Endodermal cell (in vitro differentiated cells): ENCODE measurements at regions not wholly inside any gene's neighbourhood (a gene's known extent, or its start where the extent isn't known, plus 50 kb on each side); places are given as distances from the start of the nearest gene placed in this dataset.

Experiments used
- DNase-seq: peaks from one replicate; pipeline ENCODE4 v3.0.0-alpha.2; 2017
- H3K27ac ChIP-seq: 2 replicates; pipeline ENCODE4 v1.5.1; 2013; ENCODE audit warnings: mild to moderate bottlenecking, low read depth, low read length, moderate library complexity
- H3K27me3 ChIP-seq: 2 replicates; pipeline ENCODE4 v1.6.1; 2013; ENCODE audit warnings: mild to moderate bottlenecking, low read length, moderate library complexity; ENCODE audit not compliant: insufficient read depth, control insufficient read depth, poor library complexity, severe bottlenecking
- H3K36me3 ChIP-seq: 2 replicates; pipeline ENCODE4 v1.7.0; 2013; ENCODE audit warnings: mild to moderate bottlenecking, low read length, moderate library complexity; ENCODE audit not compliant: control insufficient read depth, insufficient read depth
- H3K4me1 ChIP-seq: one replicate; pipeline ENCODE4 v1.7.0; 2013; ENCODE audit warnings: low read length; ENCODE audit not compliant: control insufficient read depth, insufficient read depth
- H3K4me3 ChIP-seq: 2 replicates; pipeline ENCODE4 v1.5.1; 2013; ENCODE audit warnings: mild to moderate bottlenecking, low read length, moderate library complexity
- H3K9ac ChIP-seq: 2 replicates; pipeline ENCODE4 v1.6.1; 2013; ENCODE audit warnings: mild to moderate bottlenecking, low read length, moderate library complexity; ENCODE audit not compliant: poor library complexity, severe bottlenecking; ENCODE audit errors: extremely low read depth
- H3K9me3 ChIP-seq: 2 replicates; pipeline ENCODE4 v1.6.1; 2013; ENCODE audit warnings: mild to moderate bottlenecking, low read length, moderate library complexity; ENCODE audit not compliant: control insufficient read depth
- H3K27ac Mint-ChIP-seq: 2 replicates; pipeline ENCODE4 v1.8.0; 2020; ENCODE audit warnings: mixed read lengths
- H3K27me3 Mint-ChIP-seq: 2 replicates; pipeline ENCODE4 v1.8.0; 2021; ENCODE audit warnings: mild to moderate bottlenecking, mixed read lengths; ENCODE audit not compliant: insufficient read depth
- H3K36me3 Mint-ChIP-seq: 2 replicates; pipeline ENCODE4 v1.8.0; 2020; ENCODE audit warnings: low read depth, mixed read lengths
- H3K4me1 Mint-ChIP-seq: 2 replicates; pipeline ENCODE4 v1.8.0; 2020; ENCODE audit warnings: mixed read lengths
- H3K4me3 Mint-ChIP-seq: 2 replicates; pipeline ENCODE4 v1.8.0; 2020; ENCODE audit warnings: mild to moderate bottlenecking, moderate library complexity, mixed read lengths
- H3K9me3 Mint-ChIP-seq: 2 replicates; pipeline ENCODE4 v1.8.0; 2020; ENCODE audit warnings: mild to moderate bottlenecking, mixed read lengths
- WGBS, 2 experiments: methylation state at CpG; one replicate each; pipeline versions ENCODE4 v1.1.5 to v1.1.7; 2013; ENCODE audit warnings: missing lambda C conversion rate in 2 of 2, mixed read lengths in 1 of 2; ENCODE audit not compliant: insufficient coverage in 1 of 2, insufficient read length in 1 of 2; 5-methylcytosine and 5-hydroxymethylcytosine counted together
- TF ChIP-seq, protein P1 (sequence below): fragments of 200-600 bp; sonication (generic); conservative IDR thresholded peaks from 2 replicates; pipeline ENCODE4 v1.5.0; 2021; ENCODE audit warnings: antibody characterized with exemption, mild to moderate bottlenecking

DNA sequence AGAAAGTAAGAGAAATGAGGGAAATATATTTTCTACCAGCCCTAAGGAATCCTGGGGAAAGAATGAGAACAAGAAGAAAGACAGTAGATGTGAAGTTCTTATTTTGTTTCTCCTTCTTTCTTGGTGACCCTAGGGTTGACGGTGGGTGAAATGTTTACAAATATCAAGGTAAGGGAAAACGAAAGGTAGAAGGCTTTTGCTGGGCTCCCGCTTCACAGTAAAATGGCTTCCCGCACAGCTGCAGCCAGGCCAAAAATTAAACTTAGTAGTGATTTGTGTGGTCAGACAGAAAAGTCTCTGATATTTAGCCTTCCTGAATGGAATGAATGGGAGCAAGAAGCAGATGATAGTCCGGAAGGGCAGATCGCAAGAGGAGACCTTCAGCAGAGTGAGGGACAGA, 99.1 kb upstream of the COL3A1 start:
- whole genome bisulfite sequencing, 2 experiments: 86 to 98% methylated on average over 5 to 6 of the region's 6 CpGs
- H3K4me1 Mint-ChIP-seq: no peaks in the 10 kb centered on the region
- TF ChIP-seq, protein P1, sequence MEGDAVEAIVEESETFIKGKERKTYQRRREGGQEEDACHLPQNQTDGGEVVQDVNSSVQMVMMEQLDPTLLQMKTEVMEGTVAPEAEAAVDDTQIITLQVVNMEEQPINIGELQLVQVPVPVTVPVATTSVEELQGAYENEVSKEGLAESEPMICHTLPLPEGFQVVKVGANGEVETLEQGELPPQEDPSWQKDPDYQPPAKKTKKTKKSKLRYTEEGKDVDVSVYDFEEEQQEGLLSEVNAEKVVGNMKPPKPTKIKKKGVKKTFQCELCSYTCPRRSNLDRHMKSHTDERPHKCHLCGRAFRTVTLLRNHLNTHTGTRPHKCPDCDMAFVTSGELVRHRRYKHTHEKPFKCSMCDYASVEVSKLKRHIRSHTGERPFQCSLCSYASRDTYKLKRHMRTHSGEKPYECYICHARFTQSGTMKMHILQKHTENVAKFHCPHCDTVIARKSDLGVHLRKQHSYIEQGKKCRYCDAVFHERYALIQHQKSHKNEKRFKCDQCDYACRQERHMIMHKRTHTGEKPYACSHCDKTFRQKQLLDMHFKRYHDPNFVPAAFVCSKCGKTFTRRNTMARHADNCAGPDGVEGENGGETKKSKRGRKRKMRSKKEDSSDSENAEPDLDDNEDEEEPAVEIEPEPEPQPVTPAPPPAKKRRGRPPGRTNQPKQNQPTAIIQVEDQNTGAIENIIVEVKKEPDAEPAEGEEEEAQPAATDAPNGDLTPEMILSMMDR: no peak
- H3K27ac Mint-ChIP-seq: no peak overlapping the region
- H3K27me3 ChIP-seq: no peaks in the 10 kb centered on the region
- H3K27me3 Mint-ChIP-seq: no peaks in the 10 kb centered on the region
- no peak overlapping the region for H3K4me3 Mint-ChIP-seq
- no peaks in the 10 kb centered on the region for H3K9me3 ChIP-seq
- no peaks in the 10 kb centered on the region for H3K9me3 Mint-ChIP-seq
- no peaks in the 10 kb centered on the region for H3K36me3 ChIP-seq
- no peak overlapping the region for H3K9ac ChIP-seq
- no peaks in the 10 kb centered on the region for H3K4me1 ChIP-seq
- H3K36me3 Mint-ChIP-seq: no peaks in the 10 kb centered on the region
- no peak overlapping the region for H3K27ac ChIP-seq
- no peak for DNase-seq
- H3K4me3 ChIP-seq: no peak overlapping the region

DNA sequence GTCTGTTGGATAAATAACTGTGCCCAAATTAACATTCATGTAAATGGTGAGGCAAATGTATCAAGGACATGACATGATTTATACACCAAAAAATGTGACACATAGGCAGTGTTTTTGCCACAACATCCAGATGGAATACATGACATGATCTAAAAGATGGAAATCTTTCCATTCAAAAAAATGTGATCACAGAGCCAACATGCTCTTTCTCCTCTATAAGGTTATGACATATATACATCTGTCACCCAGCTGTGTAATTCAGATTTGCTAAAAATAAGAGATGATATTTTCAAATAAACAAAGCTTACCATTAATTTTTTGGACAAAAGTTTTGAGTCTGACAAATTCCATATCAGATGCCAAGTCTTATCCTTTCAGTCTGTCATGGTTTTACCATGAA, 95.5 kb upstream of the COL3A1 start:
- no peaks in the 10 kb centered on the region for H3K4me1 ChIP-seq
- H3K36me3 Mint-ChIP-seq: no peaks in the 10 kb centered on the region
- H3K9ac ChIP-seq: no peak overlapping the region
- H3K4me3 Mint-ChIP-seq: no peak overlapping the region
- H3K27me3 ChIP-seq: no peaks in the 10 kb centered on the region
- H3K27ac ChIP-seq: no peak overlapping the region
- no peaks in the 10 kb centered on the region for H3K27me3 Mint-ChIP-seq
- H3K9me3 ChIP-seq: no peaks in the 10 kb centered on the region
- H3K4me1 Mint-ChIP-seq: no peaks in the 10 kb centered on the region
- H3K9me3 Mint-ChIP-seq: no peaks in the 10 kb centered on the region
- H3K4me3 ChIP-seq: no peak overlapping the region
- no peak for DNase-seq
- H3K36me3 ChIP-seq: no peaks in the 10 kb centered on the region
- no peak overlapping the region for H3K27ac Mint-ChIP-seq
- TF ChIP-seq, protein P1: no peak

DNA sequence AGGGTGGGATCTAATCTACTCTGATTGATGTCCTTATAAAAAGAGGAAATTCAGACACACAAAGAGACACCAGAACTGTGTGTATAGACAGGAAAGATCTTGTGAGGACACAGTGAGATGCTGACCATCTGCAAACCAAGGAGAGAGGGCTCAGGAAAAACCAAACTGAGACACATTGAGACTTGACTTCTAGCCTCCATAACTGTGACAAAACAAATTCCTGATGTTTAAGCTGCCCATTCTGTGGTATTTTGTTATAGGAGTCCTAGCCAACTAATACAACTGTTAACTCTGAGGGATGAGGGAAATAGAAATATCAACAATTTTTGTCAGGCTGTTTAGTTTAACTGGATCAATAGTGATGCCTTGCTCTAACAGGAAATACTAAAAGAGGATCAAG, 93.4 kb upstream of the COL3A1 start:
- Mint-ChIP-seq H3K36me3 (no peaks in the 10 kb centered on the region), H3K27ac (no peak overlapping the region), H3K4me1 (peaks cover 4% of the 10 kb centered on the region), H3K4me3 (no peak overlapping the region), H3K27me3 (no peaks in the 10 kb centered on the region), H3K9me3 (no peaks in the 10 kb centered on the region)
- TF ChIP-seq, protein P1: no peak
- H3K4me3 ChIP-seq: no peak overlapping the region
- H3K36me3 ChIP-seq: no peaks in the 10 kb centered on the region
- no peak overlapping the region for H3K27ac ChIP-seq
- H3K27me3 ChIP-seq: no peaks in the 10 kb centered on the region
- DNase-seq: no peak
- H3K4me1 ChIP-seq: no peaks in the 10 kb centered on the region
- no peak overlapping the region for H3K9ac ChIP-seq
- H3K9me3 ChIP-seq: no peaks in the 10 kb centered on the region
